GM23338 (cell line): ENCODE measurements at regions not wholly inside any gene's neighbourhood (a gene's known extent, or its start where the extent isn't known, plus 50 kb on each side); places are given as distances from the start of the nearest gene placed in this dataset.
"Not testable (repeated sequence)": the region's sequence is repeated elsewhere in the genome, so short reads cannot be mapped to it uniquely, and the experiment has no call there.

Experiments used
- ATAC-seq: fragments of 200-7000 bp; cut with Tn5 transposase; 3 replicates; pipeline ENCODE4 v1.9.1; 2020
- DNase-seq: peaks from one replicate; pipeline ENCODE4 v3.0.0-alpha.2; 2015; ENCODE audit warnings: low spot score
- H2AFZ ChIP-seq: fragments of 200-600 bp; sonication (generic); 2 replicates; pipeline ENCODE4 v1.8.0; 2016; ENCODE audit warnings: antibody characterized with exemption, mild to moderate bottlenecking, moderate library complexity
- H3F3A ChIP-seq: fragments of 200-600 bp; sonication (generic); replicated peaks from 2 replicates; pipeline ENCODE4 v1.8.0; 2017; ENCODE audit warnings: antibody characterized with exemption, mixed run types, low read depth
- H3K27ac ChIP-seq: fragments of 200-600 bp; sonication (generic); 2 replicates; pipeline ENCODE4 v1.6.1; 2016; ENCODE audit warnings: low read depth
- H3K27me3 ChIP-seq: fragments of 200-600 bp; sonication (generic); 2 replicates; pipeline ENCODE4 v1.8.0; 2016; ENCODE audit warnings: mild to moderate bottlenecking, mixed run types, moderate library complexity; ENCODE audit not compliant: insufficient read depth
- H3K36me3 ChIP-seq: fragments of 200-600 bp; sonication (generic); 2 replicates; pipeline ENCODE4 v1.8.0; 2016; ENCODE audit warnings: mild to moderate bottlenecking; ENCODE audit not compliant: insufficient read depth
- H3K4me1 ChIP-seq: fragments of 200-600 bp; sonication (generic); 2 replicates; pipeline ENCODE4 v1.8.0; 2016; ENCODE audit warnings: mild to moderate bottlenecking, moderate library complexity; ENCODE audit not compliant: insufficient read depth
- H3K4me2 ChIP-seq: fragments of 200-600 bp; sonication (generic); 2 replicates; pipeline ENCODE4 v1.7.1; 2017; ENCODE audit warnings: mixed run types
- H3K4me3 ChIP-seq: fragments of 200-600 bp; sonication (generic); 2 replicates; pipeline ENCODE4 v1.6.1; 2016; ENCODE audit warnings: mixed run types
- H3K79me2 ChIP-seq: fragments of 200-600 bp; sonication (generic); replicated peaks from 2 replicates; pipeline ENCODE4 v1.8.0; 2017; ENCODE audit warnings: mild to moderate bottlenecking; ENCODE audit not compliant: insufficient read depth
- H3K9me2 ChIP-seq: fragments of 200-600 bp; sonication (generic); 2 replicates; pipeline ENCODE4 v1.8.0; 2017; ENCODE audit not compliant: insufficient read depth
- H4K20me1 ChIP-seq: fragments of 200-600 bp; sonication (generic); replicated peaks from 2 replicates; pipeline ENCODE4 v1.8.0; 2017; ENCODE audit warnings: mild to moderate bottlenecking; ENCODE audit not compliant: insufficient read depth
- H3K27ac Mint-ChIP-seq: 2 replicates; pipeline ENCODE4 v1.8.0; 2020; ENCODE audit warnings: inconsistent platforms, mild to moderate bottlenecking, moderate library complexity, mixed read lengths
- H3K27me3 Mint-ChIP-seq: 3 replicates; pipeline ENCODE4 v1.8.0; 2022; ENCODE audit warnings: low read depth, mild to moderate bottlenecking, moderate library complexity, mixed read lengths, inconsistent platforms; ENCODE audit not compliant: insufficient read depth, poor library complexity
- H3K36me3 Mint-ChIP-seq: 3 replicates; pipeline ENCODE4 v1.8.0; 2021; ENCODE audit warnings: low read depth, mild to moderate bottlenecking, inconsistent platforms, moderate library complexity, mixed read lengths
- H3K4me1 Mint-ChIP-seq: 3 replicates; pipeline ENCODE4 v1.8.0; 2020; ENCODE audit warnings: mild to moderate bottlenecking, inconsistent platforms, mixed read lengths
- H3K4me3 Mint-ChIP-seq: 3 replicates; pipeline ENCODE4 v1.8.0; 2021; ENCODE audit warnings: moderate library complexity, mild to moderate bottlenecking, inconsistent platforms, mixed read lengths
- H3K9me3 Mint-ChIP-seq: 3 replicates; pipeline ENCODE4 v1.8.0; 2020; ENCODE audit warnings: moderate library complexity, mild to moderate bottlenecking, inconsistent platforms, mixed read lengths
- EZH2 ChIP-seq: fragments of 200-600 bp; sonication (generic); IDR thresholded peaks from one replicate; pipeline ENCODE4 v1.8.0; 2017; ENCODE audit warnings: antibody characterized with exemption, mild to moderate bottlenecking, low read depth; ENCODE audit not compliant: unreplicated experiment
- EZH2phosphoT487 ChIP-seq: fragments of 200-600 bp; sonication (generic); IDR thresholded peaks from one replicate; pipeline ENCODE4 v1.8.1; 2018; ENCODE audit warnings: antibody characterized with exemption; ENCODE audit not compliant: unreplicated experiment
- JUNB ChIP-seq: IDR thresholded peaks from one replicate; pipeline ENCODE4 v1.6.1; 2016; ENCODE audit warnings: antibody characterized with exemption; ENCODE audit not compliant: unreplicated experiment
- NANOG ChIP-seq: IDR thresholded peaks from 2 replicates; pipeline ENCODE4 v1.6.1; 2016; ENCODE audit warnings: antibody characterized with exemption, borderline replicate concordance
- POLR2AphosphoS5 ChIP-seq: IDR thresholded peaks from 2 replicates; pipeline ENCODE4 v1.6.1; 2016; ENCODE audit warnings: antibody characterized with exemption, low read depth
- STAT1 ChIP-seq: IDR thresholded peaks from one replicate; pipeline ENCODE4 v1.6.1; 2016; ENCODE audit warnings: antibody characterized with exemption; ENCODE audit not compliant: unreplicated experiment
- ZNF114 ChIP-seq: fragments of 250-450 bp; sonication (Bioruptor Pico); IDR thresholded peaks from 2 replicates; pipeline ENCODE4 v1.5.0; 2020; ENCODE audit warnings: mild to moderate bottlenecking, moderate library complexity
- ZNF331 ChIP-seq: fragments of 250-450 bp; sonication (Bioruptor Pico); IDR thresholded peaks from 2 replicates; pipeline ENCODE4 v1.5.0; 2020; ENCODE audit warnings: low read depth, mild to moderate bottlenecking, moderate library complexity
- TF ChIP-seq, protein P1 (sequence below): IDR thresholded peaks from one replicate; pipeline ENCODE4 v1.6.1; 2018; ENCODE audit warnings: antibody characterized with exemption; ENCODE audit not compliant: unreplicated experiment
- TF ChIP-seq, protein P2 (sequence below): IDR thresholded peaks from 2 replicates; pipeline ENCODE4 v1.6.1; 2016; ENCODE audit warnings: antibody characterized with exemption

DNA sequence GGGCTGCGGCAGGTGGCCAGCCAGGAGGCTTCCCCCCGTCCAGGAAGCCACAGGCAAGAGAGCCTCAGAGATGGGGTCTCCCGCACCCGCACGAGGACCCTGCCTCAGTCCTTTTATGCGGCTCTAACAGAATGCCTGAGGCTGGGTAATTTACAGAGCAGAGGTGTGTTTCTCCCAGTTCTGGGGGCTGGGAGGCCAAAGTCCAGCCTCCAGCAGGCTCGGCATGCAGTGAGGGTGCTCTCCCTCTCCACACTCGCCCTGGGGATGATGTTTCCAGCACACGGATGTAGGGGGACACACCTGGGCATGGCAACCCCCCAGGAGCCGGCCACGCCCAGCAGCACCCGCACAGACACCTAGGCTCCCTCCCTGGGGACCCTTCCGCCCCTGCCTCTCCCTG, 95.4 kb upstream of the PPP1R26 start (continued):
- TF ChIP-seq EZH2phosphoT487 = no peak
- no peak for TF ChIP-seq NANOG
- TF ChIP-seq ZNF331 (CRISPR knock-in tag) = no peak

DNA sequence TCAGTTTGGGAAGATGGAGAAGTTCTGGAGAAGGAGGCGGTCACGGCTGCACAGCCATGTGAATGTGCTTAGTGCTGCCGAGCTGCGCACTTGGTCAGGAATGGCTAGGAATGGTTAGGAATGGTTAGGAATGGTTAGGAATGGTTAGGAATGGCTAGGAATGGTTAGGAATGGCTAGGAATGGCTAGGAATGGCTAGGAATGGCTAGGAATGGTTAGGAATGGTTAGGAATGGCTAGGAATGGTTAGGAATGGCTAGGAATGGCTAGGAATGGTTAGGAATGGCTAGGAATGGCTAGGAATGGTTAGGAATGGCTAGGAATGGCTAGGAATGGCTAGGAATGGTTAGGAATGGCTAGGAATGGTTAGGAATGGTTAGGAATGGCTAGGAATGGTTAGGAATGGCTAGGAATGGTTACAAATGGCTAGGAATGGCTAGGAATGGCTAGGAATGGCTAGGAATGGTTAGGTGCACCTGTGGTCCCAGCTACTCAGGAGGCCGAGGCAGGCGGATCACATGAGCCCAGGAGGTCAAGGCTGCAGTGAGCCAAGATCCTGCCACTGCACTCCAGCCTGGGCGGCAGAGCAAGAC, 94.7 kb upstream of the PPP1R26 start:
- not testable (repeated sequence) for H4K20me1 ChIP-seq, H3F3A ChIP-seq, H3K4me3 ChIP-seq, H3K27me3 Mint-ChIP-seq, H3K9me3 Mint-ChIP-seq, ATAC-seq, H3K27me3 ChIP-seq, H3K4me1 Mint-ChIP-seq, H3K27ac Mint-ChIP-seq, H3K36me3 ChIP-seq, H3K9me2 ChIP-seq, H2AFZ ChIP-seq, H3K27ac ChIP-seq, H3K79me2 ChIP-seq, H3K4me3 Mint-ChIP-seq, H3K4me2 ChIP-seq, H3K4me1 ChIP-seq, H3K36me3 Mint-ChIP-seq, DNase-seq

DNA sequence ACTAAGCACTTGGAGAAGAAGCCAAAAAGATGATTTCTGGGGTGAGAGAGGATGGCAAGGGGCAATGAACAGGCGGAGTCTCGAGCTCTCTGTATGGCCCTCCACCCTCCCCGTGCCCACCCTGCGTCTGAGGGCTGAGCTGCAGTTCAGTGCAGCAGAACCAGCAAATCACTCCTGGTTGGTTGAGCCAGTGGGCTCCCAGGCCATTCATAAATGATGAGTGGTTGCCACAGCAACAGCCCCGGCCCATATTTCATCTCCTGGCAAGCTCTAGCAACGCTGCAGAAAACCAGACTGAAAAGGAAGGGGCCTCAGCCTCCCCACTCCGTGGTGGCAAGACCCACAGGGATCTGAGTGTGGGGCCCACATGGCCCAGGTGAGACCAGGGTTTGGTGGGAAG, 93.8 kb upstream of the PPP1R26 start:
- no peaks in the 10 kb centered on the region for H3K4me1 Mint-ChIP-seq
- Histone ChIP-seq H3K27me3 (no peaks in the 10 kb centered on the region), H3F3A (no peaks in the 10 kb centered on the region), H3K36me3 (no peaks in the 10 kb centered on the region), H4K20me1 (no peaks in the 10 kb centered on the region), H3K4me3 (no peak overlapping the region), H3K4me2 (no peak overlapping the region), H3K4me1 (no peaks in the 10 kb centered on the region), H3K9me2 (no peaks in the 10 kb centered on the region), H3K27ac (no peak overlapping the region), H3K79me2 (no peaks in the 10 kb centered on the region), H2AFZ (no peak overlapping the region)
- H3K36me3 Mint-ChIP-seq = no peaks in the 10 kb centered on the region; the same call in 1 of the 3 replicates
- ATAC-seq (no peak), DNase-seq (no peak)
- H3K27me3 Mint-ChIP-seq = peaks cover 4% of the 10 kb centered on the region
- no peak for TF ChIP-seq NANOG
- H3K4me3 Mint-ChIP-seq = no peak overlapping the region
- peaks cover 8% of the 10 kb centered on the region; the same call in 1 of the 3 replicates for H3K9me3 Mint-ChIP-seq
- no peak overlapping the region for H3K27ac Mint-ChIP-seq

DNA sequence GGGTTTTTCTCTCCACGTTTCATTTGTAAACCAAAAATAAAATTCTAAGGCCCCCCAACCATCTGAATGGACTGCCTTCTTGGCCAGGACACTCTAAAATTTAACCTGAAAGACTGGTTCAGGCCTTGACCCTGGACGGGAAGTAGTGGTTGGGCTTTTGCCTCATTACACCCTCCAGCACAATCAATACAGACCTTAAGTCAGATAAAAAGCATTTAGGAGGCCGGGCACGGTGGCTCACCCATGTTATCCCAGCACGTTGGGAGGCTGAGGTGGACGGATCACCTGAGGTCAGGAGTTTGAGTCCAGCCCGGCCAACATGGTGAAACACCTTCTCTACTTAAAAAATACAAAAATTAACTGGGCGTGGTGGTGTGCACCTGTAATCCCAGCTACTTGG, 91.6 kb upstream of the PPP1R26 start:
- Mint-ChIP-seq H3K9me3 (peaks cover 5% of the 10 kb centered on the region; the same call in 1 of the 3 replicates), H3K27ac (no peak overlapping the region), H3K4me1 (no peaks in the 10 kb centered on the region; the same call in 1 of the 3 replicates), H3K36me3 (no peaks in the 10 kb centered on the region; the same call in 2 of the 3 replicates), H3K4me3 (no peak overlapping the region), H3K27me3 (peaks cover 7% of the 10 kb centered on the region)
- no peaks in the 10 kb centered on the region for H3K79me2 ChIP-seq
- DNase-seq = no peak
- H4K20me1 ChIP-seq = no peaks in the 10 kb centered on the region
- no peak for ATAC-seq
- no peak overlapping the region for H3K4me2 ChIP-seq
- H3K27me3 ChIP-seq = no peaks in the 10 kb centered on the region
- TF ChIP-seq STAT1 (no peak), EZH2 (no peak), POLR2AphosphoS5 (no peak), NANOG (no peak), EZH2phosphoT487 (no peak), JUNB (no peak), ZNF331 (CRISPR knock-in tag) (no peak), ZNF114 (CRISPR knock-in tag) (no peak)
- TF ChIP-seq, protein P1, sequence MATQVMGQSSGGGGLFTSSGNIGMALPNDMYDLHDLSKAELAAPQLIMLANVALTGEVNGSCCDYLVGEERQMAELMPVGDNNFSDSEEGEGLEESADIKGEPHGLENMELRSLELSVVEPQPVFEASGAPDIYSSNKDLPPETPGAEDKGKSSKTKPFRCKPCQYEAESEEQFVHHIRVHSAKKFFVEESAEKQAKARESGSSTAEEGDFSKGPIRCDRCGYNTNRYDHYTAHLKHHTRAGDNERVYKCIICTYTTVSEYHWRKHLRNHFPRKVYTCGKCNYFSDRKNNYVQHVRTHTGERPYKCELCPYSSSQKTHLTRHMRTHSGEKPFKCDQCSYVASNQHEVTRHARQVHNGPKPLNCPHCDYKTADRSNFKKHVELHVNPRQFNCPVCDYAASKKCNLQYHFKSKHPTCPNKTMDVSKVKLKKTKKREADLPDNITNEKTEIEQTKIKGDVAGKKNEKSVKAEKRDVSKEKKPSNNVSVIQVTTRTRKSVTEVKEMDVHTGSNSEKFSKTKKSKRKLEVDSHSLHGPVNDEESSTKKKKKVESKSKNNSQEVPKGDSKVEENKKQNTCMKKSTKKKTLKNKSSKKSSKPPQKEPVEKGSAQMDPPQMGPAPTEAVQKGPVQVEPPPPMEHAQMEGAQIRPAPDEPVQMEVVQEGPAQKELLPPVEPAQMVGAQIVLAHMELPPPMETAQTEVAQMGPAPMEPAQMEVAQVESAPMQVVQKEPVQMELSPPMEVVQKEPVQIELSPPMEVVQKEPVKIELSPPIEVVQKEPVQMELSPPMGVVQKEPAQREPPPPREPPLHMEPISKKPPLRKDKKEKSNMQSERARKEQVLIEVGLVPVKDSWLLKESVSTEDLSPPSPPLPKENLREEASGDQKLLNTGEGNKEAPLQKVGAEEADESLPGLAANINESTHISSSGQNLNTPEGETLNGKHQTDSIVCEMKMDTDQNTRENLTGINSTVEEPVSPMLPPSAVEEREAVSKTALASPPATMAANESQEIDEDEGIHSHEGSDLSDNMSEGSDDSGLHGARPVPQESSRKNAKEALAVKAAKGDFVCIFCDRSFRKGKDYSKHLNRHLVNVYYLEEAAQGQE = no peak
- TF ChIP-seq, protein P2, sequence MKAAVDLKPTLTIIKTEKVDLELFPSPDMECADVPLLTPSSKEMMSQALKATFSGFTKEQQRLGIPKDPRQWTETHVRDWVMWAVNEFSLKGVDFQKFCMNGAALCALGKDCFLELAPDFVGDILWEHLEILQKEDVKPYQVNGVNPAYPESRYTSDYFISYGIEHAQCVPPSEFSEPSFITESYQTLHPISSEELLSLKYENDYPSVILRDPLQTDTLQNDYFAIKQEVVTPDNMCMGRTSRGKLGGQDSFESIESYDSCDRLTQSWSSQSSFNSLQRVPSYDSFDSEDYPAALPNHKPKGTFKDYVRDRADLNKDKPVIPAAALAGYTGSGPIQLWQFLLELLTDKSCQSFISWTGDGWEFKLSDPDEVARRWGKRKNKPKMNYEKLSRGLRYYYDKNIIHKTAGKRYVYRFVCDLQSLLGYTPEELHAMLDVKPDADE = no peak
- H3K27ac ChIP-seq = no peak overlapping the region
- H3K4me1 ChIP-seq = no peaks in the 10 kb centered on the region
- no peak overlapping the region for H3K4me3 ChIP-seq
- no peaks in the 10 kb centered on the region for H3K36me3 ChIP-seq
- no peak overlapping the region for H2AFZ ChIP-seq
- no peaks in the 10 kb centered on the region for H3K9me2 ChIP-seq
- H3F3A ChIP-seq = no peaks in the 10 kb centered on the region
